Vagina (tissue), 2 donors: ENCODE measurements at regions not wholly inside any gene's neighbourhood (a gene's known extent, or its start where the extent isn't known, plus 50 kb on each side); places are given as distances from the start of the nearest gene placed in this dataset.

Source experiments
- CTCF ChIP-seq, 3 experiments: fragments of 450-650 bp in 2 of 3; fragments of 200-600 bp in 1 of 3; sonication (generic) in 1 of 3; IDR thresholded peaks; one replicate each; pipeline ENCODE4 v1.5.1; 2017 to 2019; ENCODE audit warnings: antibody characterized with exemption in 3 of 3, mild to moderate bottlenecking in 2 of 3, moderate library complexity in 2 of 3
- POLR2AphosphoS5 ChIP-seq, 2 donors: sonication (generic); formaldehyde crosslinking; IDR thresholded peaks; one replicate each; pipeline ENCODE4 v1.9.0; 2017; ENCODE audit warnings: antibody characterized with exemption in 2 of 2, mild to moderate bottlenecking in 2 of 2, low read depth in 1 of 2; ENCODE audit not compliant: insufficient read depth in 1 of 2

GRCh38 chr7:153858355-153858754 lies 193.8 kb upstream of the DPP6 start:
- TF ChIP-seq CTCF (IDR thresholded peaks at IDR 0.05): no peak
- no peak for TF ChIP-seq POLR2AphosphoS5 (IDR thresholded peaks at IDR 0.05; ENCODE audit: insufficient read depth in 1 of 2, low read depth in 1 of 2)
